Activated CD8-positive, alpha-beta memory T cell treated with anti-CD3 and anti-CD28 coated beads, Interleukin-2, amount 50 U/mL, for 24 hours (primary cell): ENCODE measurements at regions not wholly inside any gene's neighbourhood (a gene's known extent, or its start where the extent isn't known, plus 50 kb on each side); places are given as distances from the start of the nearest gene placed in this dataset.
A peak's percentile ranks its signal among the peaks of the same experiment; 100 is the strongest.
"Not testable (repeated sequence)": the region's sequence is repeated elsewhere in the genome, so short reads cannot be mapped to it uniquely, and the experiment has no call there.

Experiments used
- DNase-seq: peaks from one replicate; pipeline ENCODE4 v3.0.0-alpha.2; 2020; ENCODE audit errors: extremely low read depth

- not testable (repeated sequence) for DNase-seq
These were observed 51.5 kb upstream of the MUC20 start for GRCh38 chr3:195669310-195669709.

- not testable (repeated sequence) for DNase-seq
These were observed 52.5 kb upstream of the MUC20 start for GRCh38 chr3:195668131-195668766.

- not testable (repeated sequence) for DNase-seq
These were observed 55.5 kb upstream of the MUC20 start for GRCh38 chr3:195665311-195665710.

GRCh38 chr3:195664131-195664530 lies 56.6 kb upstream of the MUC20 start:
- not testable (repeated sequence) for DNase-seq

GRCh38 chr3:195659136-195659533 lies 61.6 kb upstream of the MUC20 start:
- DNase-seq, result not testable (repeated sequence)

GRCh38 chr3:195658381-195659135 lies 62.2 kb upstream of the MUC20 start:
- DNase-seq, result not testable (repeated sequence)

- peak; percentile 75 for DNase-seq
These were observed 63.1 kb upstream of the MUC20 start for GRCh38 chr3:195657475-195658372.

- DNase-seq, result not testable (repeated sequence)
These were observed 64.7 kb upstream of the MUC20 start for GRCh38 chr3:195656091-195656490.

GRCh38 chr3:195654746-195655145 lies 66.0 kb upstream of the MUC20 start:
- not testable (repeated sequence) for DNase-seq

GRCh38 chr3:195654138-195654537 lies 66.6 kb upstream of the MUC20 start:
- not testable (repeated sequence) for DNase-seq

- DNase-seq, result not testable (repeated sequence)
These were observed 67.1 kb upstream of the MUC20 start for GRCh38 chr3:195653641-195654040.

- DNase-seq, result not testable (repeated sequence)
These were observed 64.4 kb upstream of the APOD start for GRCh38 chr3:195647912-195648702.

GRCh38 chr3:195645872-195646271 lies 62.1 kb upstream of the APOD start:
- not testable (repeated sequence) for DNase-seq

GRCh38 chr3:195643245-195643644 lies 59.5 kb upstream of the APOD start:
- DNase-seq, result not testable (repeated sequence)

GRCh38 chr3:195642311-195642710 lies 58.6 kb upstream of the APOD start:
- DNase-seq, result not testable (repeated sequence)

- not testable (repeated sequence) for DNase-seq
These were observed 54.7 kb upstream of the APOD start for GRCh38 chr3:195638456-195638855.

- DNase-seq, result not testable (repeated sequence)
These were observed 53.9 kb upstream of the APOD start for GRCh38 chr3:195637473-195638233.

- not testable (repeated sequence) for DNase-seq
These were observed 53.3 kb upstream of the APOD start for GRCh38 chr3:195637011-195637410.

GRCh38 chr3:195635898-195636685 lies 52.4 kb upstream of the APOD start:
- DNase-seq, result not testable (repeated sequence)
